K562 (cell line): ENCODE measurements at regions not wholly inside any gene's neighbourhood (a gene's known extent, or its start where the extent isn't known, plus 50 kb on each side); places are given as distances from the start of the nearest gene placed in this dataset.

Source experiments
- ADNP ChIP-seq: fragments of 200-800 bp; sonication (Bioruptor generic); IDR thresholded peaks from 2 replicates; pipeline ENCODE4 v1.6.1; 2016; ENCODE audit warnings: missing genetic modification characterization, missing compliant biosample characterization
- ILK ChIP-seq: fragments of 450-650 bp; IDR thresholded peaks from 2 replicates; pipeline ENCODE4 v1.6.1; 2016; ENCODE audit warnings: missing genetic modification characterization, low read depth, mild to moderate bottlenecking, missing compliant biosample characterization, moderate library complexity, borderline replicate concordance
- L3MBTL2 ChIP-seq: fragments of 450-650 bp; IDR thresholded peaks from 2 replicates; pipeline ENCODE4 v1.6.1; 2016; ENCODE audit warnings: mild to moderate bottlenecking, moderate library complexity
- MGA ChIP-seq: fragments of 450-650 bp; IDR thresholded peaks from 2 replicates; pipeline ENCODE4 v1.6.1; 2016; ENCODE audit warnings: mild to moderate bottlenecking, moderate library complexity
- TCF15 ChIP-seq: fragments of 250-450 bp; sonication (Bioruptor Pico); IDR thresholded peaks from 2 replicates; pipeline ENCODE4 v1.8.0; 2022; ENCODE audit warnings: moderate library complexity, mild to moderate bottlenecking, inconsistent platforms
- TF ChIP-seq, protein P1 (sequence below), 2 experiments: fragments of 450-650 bp; formaldehyde crosslinking in 1 of 2; IDR thresholded peaks; 2 replicates each; pipeline versions ENCODE4 v1.4.0 to v1.6.1; 2014 to 2020; ENCODE audit warnings: mild to moderate bottlenecking in 2 of 2, borderline replicate concordance in 1 of 2, low read depth in 1 of 2

DNA sequence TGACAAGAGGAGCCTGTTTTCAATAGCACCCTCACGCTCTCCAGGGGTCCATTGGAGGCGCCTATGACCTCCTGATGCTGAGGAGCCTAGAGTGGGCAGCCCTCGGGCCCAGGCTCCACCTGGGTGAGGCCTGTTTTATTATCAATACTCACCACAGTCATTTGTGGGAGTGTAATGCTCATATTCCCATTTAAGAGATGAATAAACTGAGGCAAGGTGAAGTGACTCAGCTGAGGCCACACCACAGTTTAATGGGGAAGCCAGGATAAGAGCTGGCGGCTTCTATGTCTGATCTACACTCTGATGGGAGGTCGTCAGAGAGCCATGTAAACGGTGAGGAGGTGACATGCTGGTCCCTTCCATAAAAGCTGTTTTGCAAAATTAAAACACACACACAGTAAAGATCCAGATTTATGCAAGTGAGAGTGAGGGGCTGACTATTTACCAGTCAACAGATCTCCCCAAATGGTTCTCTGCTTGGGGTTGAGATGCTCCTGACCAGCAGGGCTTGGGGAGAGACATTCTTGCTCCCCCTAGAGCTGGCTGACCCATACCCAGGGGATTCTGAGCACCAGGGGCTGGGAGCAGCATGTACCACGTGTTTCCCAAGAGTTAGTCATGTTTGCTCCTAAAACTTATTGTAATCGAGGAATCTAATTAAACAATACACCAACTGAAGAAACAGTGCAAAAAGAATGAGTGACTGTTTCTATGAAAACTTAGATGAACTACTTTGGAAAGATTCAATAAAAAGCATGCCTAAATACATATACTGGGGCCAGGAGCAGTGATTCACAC, 81.0 kb upstream of the INSIG1 start (continued):
- TF ChIP-seq MGA, result peak; percentile 45
- TF ChIP-seq, protein P1, sequence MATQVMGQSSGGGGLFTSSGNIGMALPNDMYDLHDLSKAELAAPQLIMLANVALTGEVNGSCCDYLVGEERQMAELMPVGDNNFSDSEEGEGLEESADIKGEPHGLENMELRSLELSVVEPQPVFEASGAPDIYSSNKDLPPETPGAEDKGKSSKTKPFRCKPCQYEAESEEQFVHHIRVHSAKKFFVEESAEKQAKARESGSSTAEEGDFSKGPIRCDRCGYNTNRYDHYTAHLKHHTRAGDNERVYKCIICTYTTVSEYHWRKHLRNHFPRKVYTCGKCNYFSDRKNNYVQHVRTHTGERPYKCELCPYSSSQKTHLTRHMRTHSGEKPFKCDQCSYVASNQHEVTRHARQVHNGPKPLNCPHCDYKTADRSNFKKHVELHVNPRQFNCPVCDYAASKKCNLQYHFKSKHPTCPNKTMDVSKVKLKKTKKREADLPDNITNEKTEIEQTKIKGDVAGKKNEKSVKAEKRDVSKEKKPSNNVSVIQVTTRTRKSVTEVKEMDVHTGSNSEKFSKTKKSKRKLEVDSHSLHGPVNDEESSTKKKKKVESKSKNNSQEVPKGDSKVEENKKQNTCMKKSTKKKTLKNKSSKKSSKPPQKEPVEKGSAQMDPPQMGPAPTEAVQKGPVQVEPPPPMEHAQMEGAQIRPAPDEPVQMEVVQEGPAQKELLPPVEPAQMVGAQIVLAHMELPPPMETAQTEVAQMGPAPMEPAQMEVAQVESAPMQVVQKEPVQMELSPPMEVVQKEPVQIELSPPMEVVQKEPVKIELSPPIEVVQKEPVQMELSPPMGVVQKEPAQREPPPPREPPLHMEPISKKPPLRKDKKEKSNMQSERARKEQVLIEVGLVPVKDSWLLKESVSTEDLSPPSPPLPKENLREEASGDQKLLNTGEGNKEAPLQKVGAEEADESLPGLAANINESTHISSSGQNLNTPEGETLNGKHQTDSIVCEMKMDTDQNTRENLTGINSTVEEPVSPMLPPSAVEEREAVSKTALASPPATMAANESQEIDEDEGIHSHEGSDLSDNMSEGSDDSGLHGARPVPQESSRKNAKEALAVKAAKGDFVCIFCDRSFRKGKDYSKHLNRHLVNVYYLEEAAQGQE (IDR thresholded peaks at IDR 0.05; ENCODE audit: borderline replicate concordance), result peak; percentile 38; the same call in 1 of the 2 replicates
- TF ChIP-seq, protein P1 (CRISPR knock-in tag; IDR thresholded peaks at IDR 0.05; ENCODE audit: low read depth), result no peak
- TF ChIP-seq ADNP, result peak; percentile 82; the same call in 1 of the 2 replicates
- 0 out of 2 replicates have a peak, but pooled peaks have one; percentile 28 for TF ChIP-seq L3MBTL2
- no peak for TF ChIP-seq ILK (tag)
- no peak for TF ChIP-seq TCF15 (CRISPR knock-in tag)
- TF ChIP-seq, all 486 proteins: peak for 16
